H1 (cell line): ENCODE measurements at regions not wholly inside any gene's neighbourhood (a gene's known extent, or its start where the extent isn't known, plus 50 kb on each side); places are given as distances from the start of the nearest gene placed in this dataset.

Experiments used
- BACH1 ChIP-seq: IDR thresholded peaks from 2 replicates; pipeline ENCODE4 v1.6.1; 2012; ENCODE audit warnings: low read length, improper control_type of control experiment
- CEBPB ChIP-seq: IDR thresholded peaks from 2 replicates; pipeline ENCODE4 v1.6.1; 2012; ENCODE audit warnings: low read depth, low read length
- CHD7 ChIP-seq: fragments of 300-600 bp; sonication (generic); IDR thresholded peaks from 2 replicates; pipeline ENCODE4 v1.7.1; 2012; ENCODE audit warnings: low read length, moderate library complexity, mild to moderate bottlenecking, inconsistent platforms; ENCODE audit not compliant: insufficient replicate concordance
- EGR1 ChIP-seq: IDR thresholded peaks from 2 replicates; pipeline ENCODE4 v1.6.1; 2011; ENCODE audit warnings: low read depth, low read length, borderline replicate concordance
- EP300 ChIP-seq, 2 experiments: IDR thresholded peaks; 1 replicate in 1 of 2; 2 replicates in 1 of 2; pipeline ENCODE4 v1.6.1; 2011 to 2012; ENCODE audit warnings: low read depth in 2 of 2, low read length in 2 of 2, mild to moderate bottlenecking in 2 of 2, borderline replicate concordance in 1 of 2, inconsistent platforms in 1 of 2, moderate library complexity in 1 of 2
- FOSL1 ChIP-seq: IDR thresholded peaks from 2 replicates; pipeline ENCODE4 v1.6.1; 2011; ENCODE audit warnings: mild to moderate bottlenecking, low read depth, low read length, moderate library complexity; ENCODE audit not compliant: insufficient read depth
- MAFK ChIP-seq: IDR thresholded peaks from 2 replicates; pipeline ENCODE4 v1.6.1; 2012; ENCODE audit warnings: low read depth, mild to moderate bottlenecking, improper control_type of control experiment, low read length
- NRF1 ChIP-seq: IDR thresholded peaks from 2 replicates; pipeline ENCODE4 v1.6.1; 2011; ENCODE audit warnings: mild to moderate bottlenecking, low read depth, low read length, improper control_type of control experiment
- POLR2A ChIP-seq, 2 experiments: IDR thresholded peaks; 1 replicate in 1 of 2; 2 replicates in 1 of 2; pipeline ENCODE4 v1.6.1; 2011; ENCODE audit warnings: low read depth in 2 of 2, low read length in 2 of 2, mild to moderate bottlenecking in 2 of 2; ENCODE audit errors: control extremely low read depth in 1 of 2
- RNF2 ChIP-seq: fragments of 200-900, 300-1000 bp; sonication (generic); IDR thresholded peaks from 2 replicates; pipeline ENCODE4 v1.7.1; 2016; ENCODE audit warnings: borderline replicate concordance, low read depth, mild to moderate bottlenecking, antibody characterized with exemption, low read length; ENCODE audit not compliant: poor library complexity, severe bottlenecking; ENCODE audit errors: missing control alignments
- SIN3A ChIP-seq, 2 experiments: IDR thresholded peaks in 1 of 2; conservative IDR thresholded peaks in 1 of 2; 2 replicates each; pipeline ENCODE4 v1.6.1; 2011 to 2012; ENCODE audit warnings: low read length in 2 of 2, improper control_type of control experiment in 1 of 2, low read depth in 1 of 2, mild to moderate bottlenecking in 1 of 2
- TAF1 ChIP-seq: IDR thresholded peaks from 2 replicates; pipeline ENCODE4 v1.6.1; 2011; ENCODE audit warnings: mild to moderate bottlenecking, low read depth, low read length
- ZNF274 ChIP-seq: IDR thresholded peaks from 2 replicates; pipeline ENCODE4 v1.7.0; 2012; ENCODE audit warnings: low read length, borderline replicate concordance; ENCODE audit errors: extremely low read depth

- TF ChIP-seq CHD7, result no peak
- no peak for TF ChIP-seq NRF1
- TF ChIP-seq EP300 (IDR thresholded peaks at IDR 0.05; ENCODE audit: borderline replicate concordance in 1 of 2, low read depth in 2 of 2, low read length in 2 of 2), result no peak
- no peak for TF ChIP-seq MAFK
- TF ChIP-seq RNF2, result no peak
- no peak for TF ChIP-seq CEBPB
- TF ChIP-seq ZNF274, result no peak
- no peak for TF ChIP-seq FOSL1
- no peak for TF ChIP-seq TAF1
- no peak for TF ChIP-seq EGR1
- TF ChIP-seq POLR2A (IDR thresholded peaks at IDR 0.05; ENCODE audit: control extremely low read depth in 1 of 2, low read depth in 2 of 2, low read length in 2 of 2), result no peak
- no peak for TF ChIP-seq BACH1
- TF ChIP-seq SIN3A (conservative IDR thresholded peaks at IDR 0.05 in 1 of 2, IDR thresholded peaks at IDR 0.05 in 1 of 2; ENCODE audit: low read depth in 1 of 2, low read length in 2 of 2), result no peak
Observed at GRCh38 chrX:39766855-39767254, 330.9 kb downstream of the BCOR start (continued).
